C4-2B (cell line): ENCODE measurements at regions not wholly inside any gene's neighbourhood (a gene's known extent, or its start where the extent isn't known, plus 50 kb on each side); places are given as distances from the start of the nearest gene placed in this dataset.

Experiments used
- CTCF ChIP-seq: fragments of 450-650 bp; conservative IDR thresholded peaks from 2 replicates; pipeline ENCODE4 v1.5.1; 2017; ENCODE audit warnings: mild to moderate bottlenecking
- ZFX ChIP-seq: fragments of 450-650 bp; IDR thresholded peaks from 2 replicates; pipeline ENCODE4 v1.6.1; 2017

- no peak for TF ChIP-seq CTCF
- no peak for TF ChIP-seq ZFX
Measured at GRCh38 chr11:83355391-83355790, 69.2 kb upstream of the CCDC90B start.
